ENCODE measurements at regions not wholly inside any gene's neighbourhood (a gene's known extent, or its start where the extent isn't known, plus 50 kb on each side); places are given as distances from the start of the nearest gene placed in this dataset.
"Not testable (repeated sequence)": the region's sequence is repeated elsewhere in the genome, so short reads cannot be mapped to it uniquely, and the experiment has no call there.

DNA sequence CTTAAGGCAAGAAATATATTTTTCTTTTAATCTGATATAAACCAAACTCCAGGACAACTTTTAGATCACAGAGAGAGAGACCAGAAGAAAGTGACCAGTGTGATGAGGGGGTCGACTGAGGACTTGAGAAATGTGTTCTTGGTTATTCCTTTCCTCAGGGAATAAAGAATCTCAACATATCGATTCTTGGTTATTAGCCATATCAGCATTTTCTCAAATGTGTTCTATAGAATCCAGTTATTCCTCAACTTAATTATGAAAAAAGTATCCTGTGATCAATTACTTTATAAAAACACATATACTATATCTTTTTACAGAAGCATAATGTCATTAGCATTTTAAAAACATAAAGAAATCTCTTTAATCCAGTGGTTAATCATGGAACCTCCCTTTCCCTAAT lies 222.1 kb upstream of the FAM3C start:
- no peak for DNase-seq

DNA sequence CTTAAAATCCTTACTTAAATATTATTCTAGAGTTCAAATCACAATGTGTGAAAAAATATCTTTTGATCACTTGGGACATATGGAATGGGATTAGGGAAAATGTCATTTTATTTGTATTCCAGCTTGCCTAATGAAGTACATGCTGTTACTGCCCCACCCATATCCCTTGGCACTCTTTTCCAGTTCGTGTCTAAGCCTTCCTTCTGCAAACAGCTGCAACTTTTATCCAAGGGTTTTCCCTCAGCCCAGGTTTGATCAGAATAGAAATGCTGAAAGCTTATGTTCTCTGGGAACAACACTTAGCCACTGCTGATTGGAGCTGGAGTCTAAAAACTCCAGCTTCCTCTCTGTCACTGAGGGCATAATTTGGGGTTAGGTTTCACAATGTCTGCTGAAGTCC lies 214.1 kb upstream of the FAM3C start:
- no peak for DNase-seq

DNA sequence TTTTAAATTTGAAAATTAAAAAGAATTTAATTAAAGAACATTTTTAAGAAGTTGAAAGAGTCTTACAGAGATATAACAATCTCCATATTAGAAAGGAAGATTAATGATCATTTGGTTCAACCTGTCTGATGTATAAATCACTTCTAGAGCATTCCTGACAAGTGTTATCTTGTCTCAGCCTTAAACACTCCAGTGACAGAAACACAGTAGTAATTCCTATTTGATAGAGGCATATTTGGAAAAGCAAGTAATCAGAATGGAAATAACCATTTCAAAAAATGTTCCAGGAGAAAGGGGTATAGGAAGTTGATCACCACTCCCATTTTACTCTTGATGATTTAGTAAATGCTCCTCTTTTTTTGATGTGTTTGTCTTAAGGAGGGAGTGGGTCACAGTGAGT lies 213.1 kb upstream of the FAM3C start:
- DNase-seq: no peak

DNA sequence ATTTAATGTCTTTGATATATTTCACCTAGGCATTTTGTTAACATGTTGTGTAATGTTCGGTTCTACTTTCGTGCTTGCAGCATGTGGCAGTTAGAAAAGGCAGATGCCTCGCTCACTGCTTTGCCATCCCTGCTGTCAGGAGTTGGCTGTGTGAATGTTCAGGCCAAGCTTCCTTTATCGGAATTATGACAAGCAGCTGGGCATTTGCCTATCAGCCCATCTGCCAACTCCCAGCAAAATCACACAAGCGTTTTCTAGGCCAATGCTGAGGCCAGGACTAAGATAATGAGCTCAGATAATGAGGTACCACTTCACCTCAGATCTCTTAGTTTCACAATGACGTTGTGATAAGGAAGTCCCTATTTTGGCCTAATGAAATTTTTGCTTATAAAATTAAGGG lies 212.7 kb upstream of the FAM3C start:
- DNase-seq: peak; percentile 31

DNA sequence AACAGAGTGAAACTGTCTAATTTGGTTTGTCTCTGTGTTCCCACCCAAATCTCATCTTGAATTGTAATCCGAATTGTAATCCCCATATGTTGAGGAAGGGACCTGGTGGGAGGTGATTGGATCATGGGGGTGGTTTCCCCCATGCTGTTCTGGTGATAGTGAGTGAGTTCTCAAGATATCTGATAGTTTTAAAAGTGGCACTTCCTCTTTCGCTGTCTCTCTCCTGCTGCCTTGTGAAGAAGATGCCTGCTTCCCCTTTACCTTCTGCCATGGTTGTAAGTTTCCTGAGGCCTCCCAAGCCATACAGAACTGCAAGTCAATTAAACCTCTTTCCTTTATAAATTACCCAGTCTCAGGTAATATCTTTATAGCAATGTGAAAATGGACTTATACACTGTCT lies 212.1 kb upstream of the FAM3C start:
- not testable (repeated sequence) for DNase-seq

DNA sequence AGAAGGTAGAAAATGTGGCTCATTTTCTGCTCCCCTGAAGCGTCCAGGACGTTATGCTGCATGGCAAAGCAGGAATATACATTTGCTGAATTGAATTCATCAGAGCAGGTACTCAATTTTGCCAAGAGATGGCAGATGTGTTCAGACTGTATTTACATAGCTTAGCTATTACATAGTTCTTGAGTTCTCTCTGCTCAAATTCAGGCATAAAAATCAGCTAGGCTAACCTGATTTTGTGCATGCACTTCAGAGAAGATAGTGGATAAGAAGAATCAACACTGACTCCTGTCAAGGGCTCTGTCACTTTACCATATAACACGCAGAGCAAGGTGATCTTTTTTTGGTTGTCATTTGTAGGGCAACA lies 209.2 kb upstream of the FAM3C start:
- no peak for DNase-seq

DNA sequence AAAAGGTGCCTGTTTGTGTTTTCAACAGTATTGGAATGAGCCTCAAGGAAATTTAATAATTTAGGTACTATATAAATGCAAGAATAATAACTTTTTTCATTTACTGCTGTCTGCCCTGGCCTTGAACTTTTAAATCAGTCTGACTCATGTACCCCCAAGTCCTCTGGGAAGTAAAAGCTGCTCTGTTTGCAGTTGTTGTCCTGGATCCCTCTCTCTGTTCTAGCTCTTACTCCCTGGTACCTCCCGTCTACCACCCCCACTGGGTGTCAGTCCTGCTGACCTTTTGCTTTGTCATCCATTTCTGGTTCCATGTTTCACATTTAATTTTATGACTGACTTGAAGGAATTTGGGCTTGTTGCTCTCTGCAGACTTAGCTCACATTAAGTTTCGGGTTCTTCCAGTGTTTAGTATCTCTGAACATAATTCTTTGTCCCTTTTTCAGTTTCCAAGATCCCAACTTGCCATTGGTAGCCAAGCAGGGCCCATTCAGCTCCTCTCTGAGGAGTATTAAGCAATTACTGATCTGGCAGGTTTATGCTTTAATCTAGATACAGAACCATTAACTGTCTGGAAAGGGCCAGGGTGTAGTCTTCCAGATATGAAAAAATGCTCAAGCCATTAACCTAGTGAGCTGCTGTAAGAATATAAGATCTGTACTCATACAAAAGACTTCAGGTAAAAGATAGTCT lies 208.7 kb upstream of the FAM3C start:
- no peak for DNase-seq

DNA sequence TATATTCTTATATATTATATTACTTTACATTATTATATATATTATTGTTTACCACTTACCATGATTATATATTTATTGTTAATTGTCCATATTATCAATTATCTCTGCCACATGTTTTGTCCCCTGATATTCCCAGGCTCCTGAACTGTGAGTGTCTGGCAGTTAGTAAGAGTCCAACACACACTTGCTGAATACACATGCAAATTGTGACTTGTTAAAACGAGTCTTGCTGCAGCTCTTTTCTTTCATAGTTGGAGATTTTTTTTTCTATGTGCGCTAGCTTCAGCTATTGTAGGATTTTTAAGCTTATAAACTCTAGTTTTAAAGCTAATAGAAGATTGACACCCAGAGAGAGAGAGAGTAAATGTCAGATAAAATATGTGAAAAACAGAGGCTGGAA lies 207.8 kb upstream of the FAM3C start:
- no peak for DNase-seq

DNA sequence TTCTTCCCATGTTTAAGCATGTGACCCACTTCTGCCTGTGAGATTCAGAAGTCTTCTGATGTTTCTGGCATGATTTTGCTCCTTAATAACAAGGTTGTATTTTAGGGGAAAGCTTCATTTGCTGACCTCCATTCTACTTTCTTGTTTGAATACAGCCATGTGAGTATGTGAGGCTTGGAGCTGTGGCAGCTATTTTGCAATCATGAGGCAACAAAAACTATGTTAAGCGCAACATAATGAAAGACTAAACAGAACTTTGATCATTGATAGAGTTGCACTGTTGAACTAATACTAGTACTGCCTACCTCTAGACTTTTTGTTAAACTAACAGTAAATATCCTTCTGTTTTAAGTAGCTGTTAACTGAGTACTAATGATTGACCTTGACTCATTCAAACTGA lies 203.8 kb upstream of the FAM3C start:
- no peak for DNase-seq

DNA sequence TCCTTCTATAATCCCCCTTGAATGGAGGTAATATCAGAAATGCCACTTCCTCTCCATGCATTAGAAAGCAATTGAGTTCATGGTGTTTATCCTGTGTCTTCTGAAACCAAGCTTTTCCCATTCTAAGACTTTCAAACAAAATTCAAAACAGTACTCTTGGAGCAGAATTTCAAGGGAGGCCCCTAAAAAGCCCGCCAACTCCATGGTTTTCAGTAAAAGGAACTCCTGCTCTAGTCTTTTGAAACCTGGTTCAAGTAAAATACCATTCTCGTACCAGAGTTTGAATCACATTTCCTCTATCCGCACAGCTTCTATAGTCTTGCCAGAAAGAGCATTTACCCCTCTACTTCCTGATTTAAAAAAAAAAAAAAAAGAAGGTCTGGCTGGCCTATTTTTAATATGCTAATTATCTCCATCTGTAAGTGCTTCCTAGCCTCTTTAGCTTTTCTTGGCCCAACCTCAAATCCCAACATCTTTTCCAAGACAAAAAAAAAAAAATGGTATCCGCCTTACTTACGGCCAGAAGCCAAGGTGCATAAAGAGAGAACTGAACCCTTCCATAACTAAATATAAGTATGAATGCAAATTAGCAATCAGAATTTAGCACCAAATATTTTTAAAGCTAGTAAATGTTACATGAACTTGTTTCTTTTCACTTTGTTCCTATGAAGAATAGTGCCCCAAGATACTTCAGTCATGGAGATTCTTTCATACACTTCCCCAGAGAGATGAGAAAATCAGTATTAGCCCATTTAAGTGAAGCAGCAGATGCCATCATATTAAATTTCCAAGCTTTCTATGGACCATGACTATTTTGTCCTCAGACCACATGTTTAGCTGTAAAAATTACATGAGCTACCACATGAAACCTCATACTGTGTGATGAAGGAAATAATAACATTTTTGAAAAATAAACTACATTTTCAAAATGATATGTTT lies 199.9 kb upstream of the FAM3C start:
- DNase-seq: peak; percentile 23

DNA sequence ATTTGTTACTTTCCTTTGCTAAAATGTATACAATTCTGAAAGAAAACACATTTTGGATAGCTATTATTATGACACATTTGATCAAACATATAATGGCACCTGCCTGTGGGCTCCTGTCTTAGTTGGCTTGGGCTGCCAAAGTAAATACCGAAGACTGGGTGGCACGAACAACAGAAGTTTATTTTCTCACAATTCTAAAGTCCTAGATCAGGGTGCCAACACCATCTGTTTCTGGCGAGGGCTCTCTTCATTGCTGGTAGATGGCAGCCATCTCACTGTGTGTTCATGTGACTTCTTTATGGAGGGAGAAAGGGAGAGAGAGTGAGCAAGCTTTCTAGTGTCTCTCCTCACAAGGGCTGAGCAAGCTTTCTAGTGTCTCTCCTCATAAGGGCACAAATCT lies 195.8 kb upstream of the FAM3C start:
- DNase-seq: no peak

DNA sequence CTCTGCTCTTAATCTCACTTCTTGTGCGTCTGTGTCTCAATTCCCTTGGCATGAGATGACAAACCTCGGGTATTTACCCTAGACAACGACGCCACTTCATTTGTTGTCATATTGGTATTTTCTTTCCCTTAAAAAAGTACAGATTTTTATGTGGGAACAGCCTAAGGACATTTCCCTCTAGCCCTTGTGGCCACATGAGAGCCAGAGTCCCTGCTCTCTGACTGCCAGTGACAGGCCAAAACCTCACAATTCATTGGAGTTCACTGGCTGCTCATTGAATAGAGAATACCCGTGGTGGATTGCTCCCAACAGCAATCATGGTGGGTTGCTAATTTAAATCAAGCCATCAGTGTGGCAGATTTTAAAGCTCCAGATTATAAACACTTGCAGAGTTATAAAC lies 191.3 kb upstream of the FAM3C start:
- no peak for DNase-seq

DNA sequence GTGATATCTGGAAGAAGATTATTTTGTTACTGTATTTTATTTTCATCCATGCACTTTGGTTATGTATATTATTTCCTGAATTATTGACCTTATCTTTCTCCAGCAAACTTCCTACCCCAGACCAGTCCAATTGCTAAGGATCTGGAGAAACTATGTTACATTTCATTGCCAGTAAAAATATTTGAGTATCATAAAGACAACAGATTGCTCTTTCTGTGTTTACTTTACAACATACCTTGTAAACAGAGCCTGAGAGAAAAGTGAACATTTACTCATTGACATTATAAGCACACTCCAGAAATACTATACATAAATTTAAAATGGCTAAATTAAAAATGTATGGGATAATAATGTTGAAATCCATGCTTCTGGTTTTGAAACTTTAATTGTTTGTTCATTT lies 186.2 kb upstream of the FAM3C start:
- no peak for DNase-seq

DNA sequence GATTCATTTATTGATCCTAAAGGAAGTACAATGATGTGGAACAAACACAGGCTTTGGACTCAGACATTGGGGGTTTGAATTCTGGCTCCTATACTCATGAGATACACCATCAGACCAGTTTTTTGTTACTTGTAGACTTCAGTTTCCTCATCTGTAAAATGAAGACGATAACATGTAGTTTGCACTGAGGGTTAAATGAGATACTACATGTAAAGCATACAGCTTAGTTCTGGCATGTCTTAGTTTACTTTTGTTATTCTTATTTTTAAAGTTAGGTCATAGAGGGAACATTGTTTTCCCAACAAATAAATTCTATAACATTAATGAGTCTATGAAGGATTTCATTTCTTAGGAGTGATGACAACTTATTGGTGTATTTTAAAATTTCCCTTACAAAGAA lies 183.5 kb upstream of the FAM3C start:
- DNase-seq: no peak

DNA sequence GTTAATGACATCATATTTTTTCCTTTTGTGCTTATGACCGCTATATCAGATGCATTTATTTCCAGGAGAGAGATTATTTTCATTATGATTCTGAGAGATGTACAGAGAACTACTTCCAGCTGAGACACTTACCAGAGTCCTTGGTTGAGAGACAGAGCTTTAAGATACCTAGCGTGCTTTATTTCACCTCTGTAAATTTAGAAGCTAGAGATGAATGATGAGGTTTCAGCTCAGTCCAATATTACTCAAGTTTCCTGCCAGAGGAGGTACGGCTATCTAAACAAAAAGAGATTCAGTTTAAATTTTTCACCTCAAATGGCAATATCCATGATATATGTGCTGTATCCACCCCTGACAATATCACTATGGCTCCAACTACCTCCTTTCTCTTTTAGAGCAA lies 182.6 kb upstream of the FAM3C start:
- no peak for DNase-seq

DNA sequence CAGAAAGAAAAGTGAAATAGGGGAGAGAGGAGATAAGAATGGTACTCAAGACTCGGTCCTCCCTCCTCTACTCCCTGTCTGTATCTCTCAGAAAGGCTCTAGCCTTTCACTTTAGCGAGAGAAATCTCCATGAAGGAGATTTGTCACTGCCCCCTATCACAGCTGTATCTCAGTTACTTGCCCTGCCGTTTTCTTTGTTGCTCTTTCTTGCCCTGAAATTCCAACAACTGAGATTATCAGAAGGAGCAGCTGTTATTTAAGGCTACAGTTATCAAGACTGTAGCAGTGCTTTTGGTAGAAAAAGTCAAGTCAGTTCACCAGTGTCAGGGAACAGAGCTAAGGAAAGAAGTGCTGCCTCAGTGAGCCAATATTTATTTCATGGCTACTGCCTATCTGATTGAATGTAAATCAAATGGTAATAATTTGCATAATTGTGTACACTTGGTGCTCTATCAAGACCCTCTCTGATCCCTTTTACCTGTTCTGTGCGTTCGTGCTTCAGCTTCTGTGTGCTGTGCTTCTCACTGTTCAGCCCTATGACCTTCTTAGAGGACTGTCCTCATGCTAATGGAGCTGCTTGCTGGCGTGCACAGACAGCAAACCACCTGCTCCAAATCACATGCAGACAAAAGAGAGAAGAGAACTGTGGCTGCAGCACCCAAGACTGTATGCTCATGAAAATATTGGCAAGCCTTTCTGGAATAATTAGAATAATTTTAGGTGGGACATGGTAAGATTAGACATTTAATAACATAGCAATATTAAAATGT lies 180.2 kb upstream of the FAM3C start:
- DNase-seq: no peak

DNA sequence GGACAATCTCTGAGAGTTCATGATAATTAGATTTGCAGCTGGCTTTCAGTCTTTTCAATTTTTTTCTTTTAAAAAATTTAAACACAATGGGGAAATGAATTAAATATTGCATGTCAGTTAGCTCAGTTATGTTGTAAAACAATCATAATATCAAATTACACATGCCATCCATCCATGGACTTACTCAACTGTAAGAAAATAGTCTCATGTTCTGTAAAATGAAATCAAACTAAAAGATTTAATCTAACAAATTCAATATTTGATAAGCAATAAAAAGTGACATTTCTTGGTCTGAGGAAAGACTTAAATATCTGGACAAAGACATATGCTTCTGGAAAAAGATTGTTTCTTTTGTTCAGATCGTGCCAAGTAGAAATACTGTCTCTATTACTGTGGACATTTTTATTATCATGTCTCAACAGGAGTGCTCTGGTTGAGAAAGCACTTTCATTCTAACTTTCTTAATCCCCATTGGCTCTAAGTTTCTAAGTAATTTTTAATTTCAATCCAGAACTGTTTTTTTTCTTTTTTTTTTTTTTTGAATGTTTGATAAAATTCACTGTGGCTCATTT lies 179.2 kb upstream of the FAM3C start:
- DNase-seq: no peak

DNA sequence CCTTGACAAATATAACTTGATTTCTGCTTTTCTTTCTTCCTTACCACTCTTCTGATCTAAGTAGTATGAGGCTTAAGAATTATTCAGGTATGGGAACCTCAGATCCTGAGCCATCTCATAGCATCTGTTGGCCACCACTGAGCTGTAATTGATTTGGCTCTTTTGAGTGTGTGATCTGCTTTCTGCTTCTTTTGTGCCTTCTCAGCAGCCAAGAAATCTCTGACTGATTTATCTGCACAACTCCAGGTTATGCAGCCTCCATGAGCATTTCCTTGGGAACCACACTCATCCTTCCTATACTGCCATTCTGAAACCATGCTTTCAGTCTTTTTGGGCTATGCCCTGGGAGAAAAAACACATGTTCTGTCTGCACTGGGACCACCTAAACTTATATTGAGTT lies 178.0 kb upstream of the FAM3C start:
- DNase-seq: no peak

DNA sequence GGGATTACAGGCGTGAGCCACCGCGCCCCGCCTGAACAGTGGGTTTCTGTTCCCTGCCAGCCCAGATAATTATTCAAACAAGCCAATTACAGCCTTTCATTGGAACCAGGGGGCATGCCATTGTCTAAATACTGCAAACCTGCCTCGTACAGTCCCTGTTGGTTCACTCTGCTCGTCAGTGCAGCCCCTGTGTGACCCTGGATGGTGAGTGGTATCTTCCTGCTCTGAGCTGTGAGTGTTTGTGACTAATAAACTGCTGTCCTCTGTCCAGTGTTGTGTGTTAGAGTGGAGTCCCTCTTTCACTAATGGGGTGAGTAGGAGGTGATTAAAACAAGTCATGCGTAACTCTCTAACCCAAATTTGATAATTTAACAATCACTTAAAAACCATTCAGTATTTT lies 176.5 kb upstream of the FAM3C start:
- no peak for DNase-seq

DNA sequence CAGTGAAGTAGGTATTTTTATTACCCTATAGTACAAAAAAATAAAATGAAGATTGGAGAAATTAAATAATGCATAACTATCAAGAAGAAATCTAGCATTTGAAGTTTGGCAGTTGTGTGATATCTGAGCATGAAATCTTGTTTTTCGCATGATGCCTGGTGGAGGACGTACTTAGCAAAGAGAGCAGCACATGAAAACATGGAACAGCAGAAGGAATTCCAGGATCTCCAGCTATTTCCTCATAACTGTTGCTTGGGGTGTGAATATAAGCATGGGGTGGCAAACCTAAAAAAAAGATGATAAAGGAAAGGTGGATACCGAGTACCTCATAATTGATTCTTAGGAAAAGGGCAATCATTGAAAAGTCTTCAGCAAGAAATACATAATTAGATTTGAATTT lies 174.3 kb upstream of the FAM3C start:
- DNase-seq: no peak

DNA sequence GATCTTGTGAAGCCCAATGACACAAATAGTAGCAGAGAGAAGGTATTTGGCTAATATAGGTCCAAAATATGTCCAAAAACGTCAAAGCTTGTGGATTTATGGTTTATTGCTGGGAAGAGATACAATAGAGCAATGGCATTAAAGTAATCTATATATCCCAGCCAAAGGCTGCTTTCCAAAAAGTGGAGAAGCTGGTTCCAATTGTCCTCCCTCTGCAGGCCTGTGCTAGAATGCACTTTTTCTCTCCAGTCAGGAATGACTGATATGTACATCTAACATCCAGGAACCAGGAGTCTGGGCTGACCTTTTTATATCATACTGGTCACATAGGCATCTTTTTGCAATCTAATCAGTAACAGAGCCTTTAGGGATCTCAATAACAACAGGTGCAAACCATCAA lies 167.1 kb upstream of the FAM3C start:
- no peak for DNase-seq

DNA sequence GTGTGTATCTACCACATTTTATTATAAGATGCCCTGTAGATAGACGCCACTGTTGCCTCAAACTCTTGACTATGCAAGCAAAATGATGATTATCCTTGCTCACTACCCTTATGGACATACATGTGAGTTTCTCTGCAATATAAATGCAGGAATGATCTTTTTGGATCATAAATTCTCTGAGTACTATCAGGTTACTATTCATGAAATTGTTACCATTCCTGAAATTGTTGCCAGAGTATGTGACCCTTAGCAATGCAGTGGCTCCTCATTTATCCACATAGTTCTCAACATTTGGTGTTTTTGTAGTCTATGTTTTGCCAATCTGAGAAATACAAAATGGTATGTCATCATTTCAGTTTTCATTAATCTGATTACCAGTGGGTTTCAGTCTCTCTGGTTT lies 166.2 kb upstream of the FAM3C start:
- no peak for DNase-seq

DNA sequence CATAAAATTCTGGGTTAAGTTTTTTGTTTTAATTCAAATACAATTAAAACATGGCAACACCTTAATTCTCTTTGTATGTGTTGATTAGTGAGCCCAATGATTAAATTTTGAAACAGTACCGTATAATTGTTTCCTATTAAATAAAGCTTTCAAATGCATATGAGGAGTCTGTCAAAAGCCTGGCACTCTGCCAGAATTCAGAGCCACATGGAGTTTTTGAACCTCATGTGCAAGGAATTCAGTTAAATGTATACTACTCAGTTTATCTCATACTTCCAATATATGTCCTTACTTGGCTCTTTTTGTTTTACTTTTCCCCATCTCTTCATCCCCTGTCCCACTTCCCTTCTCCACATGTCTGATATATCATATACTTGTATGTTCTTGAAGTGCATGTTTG lies 165.6 kb upstream of the FAM3C start:
- no peak for DNase-seq

Data from NCI-H2171 (cell line).